Umbilical cord (tissue), 1 donor: ENCODE measurements at regions not wholly inside any gene's neighbourhood (a gene's known extent, or its start where the extent isn't known, plus 50 kb on each side); places are given as distances from the start of the nearest gene placed in this dataset.

Experiments
- DNase-seq: peaks from one replicate; pipeline ENCODE4 v3.0.0-alpha.2; 2015; ENCODE audit warnings: low spot score

GRCh38 chr10:113259576-113260226, 293.2 kb upstream of the HABP2 start:
- DNase-seq, result no peak

GRCh38 chr10:113261161-113261560, 291.7 kb upstream of the HABP2 start:
- no peak for DNase-seq

GRCh38 chr10:113261611-113262091, 291.2 kb upstream of the HABP2 start:
- no peak for DNase-seq

GRCh38 chr10:113263056-113263455, 289.8 kb upstream of the HABP2 start:
- DNase-seq, result no peak

- DNase-seq, result no peak
Observed at GRCh38 chr10:113264333-113265131, 288.3 kb upstream of the HABP2 start.

GRCh38 chr10:113266147-113266546, 286.7 kb upstream of the HABP2 start:
- DNase-seq, result no peak

- DNase-seq, result no peak
Observed at GRCh38 chr10:113267619-113268562, 285.0 kb upstream of the HABP2 start.

- DNase-seq, result no peak
Observed at GRCh38 chr10:113269333-113269732, 283.5 kb upstream of the HABP2 start.

GRCh38 chr10:113272511-113272910, 280.3 kb upstream of the HABP2 start:
- no peak for DNase-seq

- peak; percentile 38 for DNase-seq
Observed at GRCh38 chr10:113273181-113274163, 279.4 kb upstream of the HABP2 start.

- no peak for DNase-seq
Observed at GRCh38 chr10:113274176-113274829, 278.6 kb upstream of the HABP2 start.

GRCh38 chr10:113278221-113278620, 274.6 kb upstream of the HABP2 start:
- no peak for DNase-seq

GRCh38 chr10:113278664-113279063, 274.2 kb upstream of the HABP2 start:
- no peak for DNase-seq

GRCh38 chr10:113279262-113279661, 273.6 kb upstream of the HABP2 start:
- DNase-seq, result no peak

GRCh38 chr10:113282564-113282963, 270.3 kb upstream of the HABP2 start:
- no peak for DNase-seq

- DNase-seq, result no peak
Observed at GRCh38 chr10:113283189-113283588, 269.7 kb upstream of the HABP2 start.

- no peak for DNase-seq
Observed at GRCh38 chr10:113284635-113285034, 268.2 kb upstream of the HABP2 start.

GRCh38 chr10:113285305-113285704, 267.5 kb upstream of the HABP2 start:
- peak; percentile 36 for DNase-seq

GRCh38 chr10:113287592-113287991, 265.3 kb upstream of the HABP2 start:
- DNase-seq, result no peak

GRCh38 chr10:113290137-113290536, 262.7 kb upstream of the HABP2 start:
- DNase-seq, result no peak
